A673 (cell line): ENCODE measurements at regions not wholly inside any gene's neighbourhood (a gene's known extent, or its start where the extent isn't known, plus 50 kb on each side); places are given as distances from the start of the nearest gene placed in this dataset.

Experiments
- BruUV-seq: library from RNA; stranded (reverse); fragments of 400-500 nt; replicated peaks from 2 replicates; lab custom pipeline; 2021; lab: Mats Ljungman, UMichigan
- CTCF ChIA-PET: fragments of 300-600 bp; sonication (Branson Sonifier 250); formaldehyde crosslinking; loops from one replicate; lab custom pipeline; 2022; ENCODE audit warnings: antibody characterized with exemption; lab: Charles Lee
- POLR2A ChIA-PET: fragments of 300-600 bp; sonication (Branson Sonifier 250); formaldehyde crosslinking; loops from one replicate; lab custom pipeline; 2022; ENCODE audit warnings: antibody characterized with exemption; ENCODE audit not compliant: low non-redundant PET; lab: Charles Lee
- DNase-seq: peaks from one replicate; pipeline ENCODE4 v3.0.0-alpha.2; 2015; ENCODE audit warnings: low spot score
- H3K27ac ChIP-seq: fragments of 200-600 bp; sonication (generic); 2 replicates; pipeline ENCODE4 v1.5.1; 2016; ENCODE audit warnings: mixed run types, low read depth, mild to moderate bottlenecking, mixed read lengths, antibody characterized with exemption, low read length; ENCODE audit not compliant: poor library complexity, severe bottlenecking
- H3K27me3 ChIP-seq: fragments of 200-600 bp; sonication (generic); replicated peaks from 2 replicates; pipeline ENCODE4 v1.6.1; 2017; ENCODE audit warnings: mixed run types, low read depth, mild to moderate bottlenecking, mixed read lengths, antibody characterized with exemption, low read length; ENCODE audit not compliant: insufficient read depth, poor library complexity
- H3K36me3 ChIP-seq: fragments of 200-600 bp; sonication (generic); 2 replicates; pipeline ENCODE4 v1.6.1; 2016; ENCODE audit warnings: mixed run types, mild to moderate bottlenecking, mixed read lengths, antibody characterized with exemption, low read length; ENCODE audit not compliant: insufficient read depth, poor library complexity, severe bottlenecking
- H3K4me1 ChIP-seq: fragments of 200-600 bp; sonication (generic); 2 replicates; pipeline ENCODE4 v1.6.1; 2017; ENCODE audit warnings: mixed run types, mild to moderate bottlenecking, mixed read lengths, antibody characterized with exemption, low read length; ENCODE audit not compliant: insufficient read depth, poor library complexity, severe bottlenecking
- H3K4me3 ChIP-seq: fragments of 200-600 bp; sonication (generic); 2 replicates; pipeline ENCODE4 v1.5.1; 2016; ENCODE audit warnings: low read depth, mixed run types, mild to moderate bottlenecking, mixed read lengths, low read length; ENCODE audit not compliant: poor library complexity, severe bottlenecking
- H3K9me3 ChIP-seq: fragments of 200-600 bp; sonication (generic); 2 replicates; pipeline ENCODE4 v1.6.1; 2016; ENCODE audit warnings: mixed run types, low read depth, mild to moderate bottlenecking, mixed read lengths, antibody characterized with exemption, low read length; ENCODE audit not compliant: poor library complexity, severe bottlenecking
- CTCF ChIP-seq: fragments of 300-800, 200-600 bp; sonication (generic); conservative IDR thresholded peaks from 2 replicates; pipeline ENCODE4 v1.5.1; 2017; ENCODE audit warnings: low read depth, mild to moderate bottlenecking, antibody characterized with exemption, low read length, moderate library complexity, mixed read lengths
- EZH2 ChIP-seq: fragments of 200-600 bp; sonication (generic); IDR thresholded peaks from 2 replicates; pipeline ENCODE4 v1.6.1; 2017; ENCODE audit warnings: borderline replicate concordance, low read depth, mild to moderate bottlenecking, mixed read lengths, antibody characterized with exemption, low read length; ENCODE audit not compliant: poor library complexity, severe bottlenecking
- intact Hi-C: fragments of 100-400 bp; cut with micrococcal nuclease; formaldehyde crosslinking; loops from one replicate; pipeline ENCODE4 v1.10.0; 2022; ENCODE audit not compliant: unreplicated experiment

- Histone ChIP-seq H3K36me3 (no peaks in the 10 kb centered on the region), H3K4me3 (no peak overlapping the region), H3K27ac (no peak overlapping the region), H3K27me3 (no peaks in the 10 kb centered on the region), H3K4me1 (no peaks in the 10 kb centered on the region), H3K9me3 (peaks cover 14% of the 10 kb centered on the region)
- no peak for DNase-seq
- BruUV-seq = no TSS peak
- ChIA-PET POLR2A (no interaction called here), CTCF (no interaction called here)
- no peak for TF ChIP-seq CTCF
- TF ChIP-seq EZH2 = no peak
- intact Hi-C loops = no loop called here
Measured at GRCh38 chr2:184528119-184528518, 70.2 kb upstream of the ZNF804A start.

- H3K36me3 ChIP-seq = no peaks in the 10 kb centered on the region
- H3K27me3 ChIP-seq = no peaks in the 10 kb centered on the region
- ChIA-PET POLR2A (no interaction called here), CTCF (no interaction called here)
- TF ChIP-seq EZH2 = no peak
- TF ChIP-seq CTCF = no peak
- intact Hi-C loops = no loop called here
- no peak overlapping the region for H3K27ac ChIP-seq
- DNase-seq = no peak
- BruUV-seq = no TSS peak
- no peaks in the 10 kb centered on the region for H3K4me1 ChIP-seq
- H3K4me3 ChIP-seq = no peak overlapping the region
- peaks cover 14% of the 10 kb centered on the region for H3K9me3 ChIP-seq
Measured at GRCh38 chr2:184530239-184530638, 68.1 kb upstream of the ZNF804A start.

- ChIA-PET POLR2A (no interaction called here), CTCF (no interaction called here)
- H3K27ac ChIP-seq = no peak overlapping the region
- BruUV-seq = no TSS peak
- no peaks in the 10 kb centered on the region for H3K4me1 ChIP-seq
- H3K27me3 ChIP-seq = no peaks in the 10 kb centered on the region
- H3K4me3 ChIP-seq = no peak overlapping the region
- DNase-seq = no peak
- H3K9me3 ChIP-seq = peaks cover 14% of the 10 kb centered on the region
- H3K36me3 ChIP-seq = no peaks in the 10 kb centered on the region
- TF ChIP-seq CTCF = no peak
- TF ChIP-seq EZH2 = no peak
- intact Hi-C loops = no loop called here
Measured at GRCh38 chr2:184530959-184531358, 67.4 kb upstream of the ZNF804A start.
